ENCODE measurements at regions not wholly inside any gene's neighbourhood (a gene's known extent, or its start where the extent isn't known, plus 50 kb on each side); places are given as distances from the start of the nearest gene placed in this dataset.

GRCh38 chr2:122682356-122682755 is 926.9 kb downstream of the TSN start:
- no peak for TF ChIP-seq GABPA (IDR thresholded peaks at IDR 0.05; ENCODE audit: low read depth)
- no peak for TF ChIP-seq POLR2AphosphoS5 (IDR thresholded peaks at IDR 0.05; ENCODE audit: low read depth)
- TF ChIP-seq SPI1 (IDR thresholded peaks at IDR 0.05; ENCODE audit: borderline replicate concordance, low read depth) = no peak
- TF ChIP-seq, protein P1, sequence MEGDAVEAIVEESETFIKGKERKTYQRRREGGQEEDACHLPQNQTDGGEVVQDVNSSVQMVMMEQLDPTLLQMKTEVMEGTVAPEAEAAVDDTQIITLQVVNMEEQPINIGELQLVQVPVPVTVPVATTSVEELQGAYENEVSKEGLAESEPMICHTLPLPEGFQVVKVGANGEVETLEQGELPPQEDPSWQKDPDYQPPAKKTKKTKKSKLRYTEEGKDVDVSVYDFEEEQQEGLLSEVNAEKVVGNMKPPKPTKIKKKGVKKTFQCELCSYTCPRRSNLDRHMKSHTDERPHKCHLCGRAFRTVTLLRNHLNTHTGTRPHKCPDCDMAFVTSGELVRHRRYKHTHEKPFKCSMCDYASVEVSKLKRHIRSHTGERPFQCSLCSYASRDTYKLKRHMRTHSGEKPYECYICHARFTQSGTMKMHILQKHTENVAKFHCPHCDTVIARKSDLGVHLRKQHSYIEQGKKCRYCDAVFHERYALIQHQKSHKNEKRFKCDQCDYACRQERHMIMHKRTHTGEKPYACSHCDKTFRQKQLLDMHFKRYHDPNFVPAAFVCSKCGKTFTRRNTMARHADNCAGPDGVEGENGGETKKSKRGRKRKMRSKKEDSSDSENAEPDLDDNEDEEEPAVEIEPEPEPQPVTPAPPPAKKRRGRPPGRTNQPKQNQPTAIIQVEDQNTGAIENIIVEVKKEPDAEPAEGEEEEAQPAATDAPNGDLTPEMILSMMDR (IDR thresholded peaks at IDR 0.05; ENCODE audit: insufficient read depth, low read length) = no peak
- no peak for TF ChIP-seq REST (IDR thresholded peaks at IDR 0.05; ENCODE audit: insufficient replicate concordance, low read depth)
- Histone ChIP-seq H3K27me3 (ENCODE audit: insufficient read depth, poor library complexity, severe bottlenecking) (no peaks in the 10 kb centered on the region), H3K27ac (replicated peaks) (no peak overlapping the region), H3K4me3 (replicated peaks; ENCODE audit: insufficient read depth, low read length) (no peak overlapping the region)
- no peak for DNase-seq (ENCODE audit: low read depth in 1 of 2, low spot score in 1 of 2)

GRCh38 chr2:122683018-122683417 is 927.6 kb downstream of the TSN start:
- DNase-seq (ENCODE audit: low read depth in 1 of 2, low spot score in 1 of 2) = no peak
- Histone ChIP-seq H3K4me3 (replicated peaks; ENCODE audit: insufficient read depth, low read length) (no peak overlapping the region), H3K27ac (replicated peaks) (no peak overlapping the region), H3K27me3 (ENCODE audit: insufficient read depth, poor library complexity, severe bottlenecking) (no peaks in the 10 kb centered on the region)
- TF ChIP-seq GABPA (IDR thresholded peaks at IDR 0.05; ENCODE audit: low read depth) = no peak

DNA sequence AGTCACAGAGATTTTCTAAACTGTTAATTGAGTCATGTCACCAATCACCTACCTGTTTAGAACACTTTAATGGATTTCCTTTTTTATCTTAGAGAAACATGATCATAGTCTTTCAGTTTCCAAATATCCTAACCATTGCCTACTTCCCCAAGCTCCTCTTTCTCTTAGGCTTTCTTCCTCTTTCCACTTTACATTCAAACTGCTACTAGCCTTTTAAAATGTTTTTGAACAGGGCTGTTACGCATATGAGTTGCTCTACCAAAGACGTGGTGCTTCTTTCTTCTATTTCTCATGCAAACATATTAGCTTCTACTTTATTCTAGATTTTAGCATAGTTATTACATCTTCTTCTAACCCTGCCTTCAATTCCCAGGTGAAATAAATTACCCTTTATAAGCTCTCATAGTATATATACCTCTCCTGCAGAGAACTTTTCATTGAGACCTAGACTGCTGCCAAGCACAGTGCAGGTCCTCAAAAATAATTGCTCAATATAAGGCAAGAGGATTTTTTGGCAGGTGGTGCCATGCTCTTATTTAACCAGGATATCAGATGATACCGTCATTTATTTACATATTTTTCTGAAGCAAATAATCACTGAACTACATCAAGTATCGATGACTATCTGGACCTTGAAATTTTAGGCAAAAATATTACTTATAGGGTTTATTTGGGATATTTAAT is 937.1 kb downstream of the TSN start:
- no peak for TF ChIP-seq POLR2AphosphoS5 (IDR thresholded peaks at IDR 0.05; ENCODE audit: low read depth)
- TF ChIP-seq REST (IDR thresholded peaks at IDR 0.05; ENCODE audit: insufficient replicate concordance, low read depth) = no peak
- TF ChIP-seq SPI1 (IDR thresholded peaks at IDR 0.05; ENCODE audit: borderline replicate concordance, low read depth) = peak; percentile 17; the same call in 1 of the 2 replicates
- TF ChIP-seq GABPA (IDR thresholded peaks at IDR 0.05; ENCODE audit: low read depth) = no peak
- TF ChIP-seq, protein P1 (IDR thresholded peaks at IDR 0.05; ENCODE audit: insufficient read depth, low read length) = no peak
- DNase-seq (ENCODE audit: low read depth in 1 of 2, low spot score in 1 of 2) = peak in 1 of 2 experiments; percentile 12
- Histone ChIP-seq H3K27me3 (ENCODE audit: insufficient read depth, poor library complexity, severe bottlenecking) (no peaks in the 10 kb centered on the region), H3K27ac (replicated peaks) (0 out of 2 replicates have a peak overlapping the region, but pooled peaks have one; percentile 7), H3K4me3 (replicated peaks; ENCODE audit: insufficient read depth, low read length) (no peak overlapping the region)

GRCh38 chr2:122697415-122697814 is 942.0 kb downstream of the TSN start:
- no peak for DNase-seq (ENCODE audit: low read depth in 1 of 2, low spot score in 1 of 2)
- Histone ChIP-seq H3K27ac (replicated peaks) (no peak overlapping the region), H3K27me3 (ENCODE audit: insufficient read depth, poor library complexity, severe bottlenecking) (no peaks in the 10 kb centered on the region), H3K4me3 (replicated peaks; ENCODE audit: insufficient read depth, low read length) (no peak overlapping the region)
- no peak for TF ChIP-seq SPI1 (IDR thresholded peaks at IDR 0.05; ENCODE audit: borderline replicate concordance, low read depth)
- no peak for TF ChIP-seq GABPA (IDR thresholded peaks at IDR 0.05; ENCODE audit: low read depth)
- TF ChIP-seq REST (IDR thresholded peaks at IDR 0.05; ENCODE audit: insufficient replicate concordance, low read depth) = no peak
- TF ChIP-seq POLR2AphosphoS5 (IDR thresholded peaks at IDR 0.05; ENCODE audit: low read depth) = no peak
- TF ChIP-seq, protein P1 (IDR thresholded peaks at IDR 0.05; ENCODE audit: insufficient read depth, low read length) = no peak

Measured in HL-60 (cell line).